ENCODE measurements at regions not wholly inside any gene's neighbourhood (a gene's known extent, or its start where the extent isn't known, plus 50 kb on each side); places are given as distances from the start of the nearest gene placed in this dataset.

GRCh38 chr7:50915621-50916020, 132.9 kb upstream of the GRB10 start:
- TF ChIP-seq CTCF (conservative IDR thresholded peaks at IDR 0.05) = no peak
- Histone ChIP-seq H2BK5ac (ENCODE audit: insufficient read length, low read length) (no peak overlapping the region), H2AK5ac (ENCODE audit: insufficient read length, low read length) (no peak overlapping the region), H3K18ac (ENCODE audit: insufficient read length, low read depth, low read length) (no peak overlapping the region), H4K5ac (ENCODE audit: insufficient read length, low read depth, low read length) (peak overlapping the region; percentile 60), H4K91ac (ENCODE audit: insufficient read length, low read depth, low read length) (no peak overlapping the region), H3K27me3 (ENCODE audit: insufficient read depth, low read length) (no peaks in the 10 kb centered on the region), H3K4ac (ENCODE audit: low read depth, low read length) (no peak overlapping the region), H3K4me2 (ENCODE audit: insufficient read depth, insufficient read length, low read length) (no peak overlapping the region), H4K20me1 (ENCODE audit: control insufficient read depth, insufficient read depth, insufficient read length) (no peaks in the 10 kb centered on the region), H4K8ac (replicated peaks; ENCODE audit: insufficient read length, low read depth, low read length) (no peak overlapping the region), H3K14ac (ENCODE audit: insufficient read depth, low read length) (no peak overlapping the region; the same call in 1 of the 2 replicates), H3K4me1 (ENCODE audit: insufficient read depth, low read length) (no peaks in the 10 kb centered on the region; the same call in 1 of the 2 replicates), H3K27ac (ENCODE audit: insufficient read length, low read depth, low read length) (no peak overlapping the region), H3K56ac (ENCODE audit: insufficient read length, low read depth, low read length) (peak overlapping the region; percentile 50), H2BK20ac (ENCODE audit: low read depth, low read length, poor library complexity, severe bottlenecking) (no peak overlapping the region), H3K9ac (ENCODE audit: extremely low read depth, insufficient read length, low read length) (no peak overlapping the region), H2BK120ac (ENCODE audit: low read depth, low read length, poor library complexity, severe bottlenecking) (no peak overlapping the region), H2BK12ac (ENCODE audit: insufficient read length, low read depth, low read length) (no peak overlapping the region), H3K79me1 (ENCODE audit: insufficient read depth, low read depth, low read length, poor library complexity, severe bottlenecking) (no peaks in the 10 kb centered on the region), H2AFZ (ENCODE audit: low read length) (no peak overlapping the region), H3K23ac (ENCODE audit: insufficient read length, low read depth, low read length) (no peak overlapping the region), H3K9me3 (ENCODE audit: control insufficient read depth, low read depth, low read length) (no peaks in the 10 kb centered on the region), H2BK15ac (ENCODE audit: low read depth, low read length) (no peak overlapping the region), H3K79me2 (ENCODE audit: insufficient read depth, low read length) (no peaks in the 10 kb centered on the region), H3K23me2 (ENCODE audit: insufficient read length, low read depth, low read length, poor library complexity, severe bottlenecking) (no peaks in the 10 kb centered on the region), H3T11ph (ENCODE audit: low read length) (no peak overlapping the region)
- H3K27me3 Mint-ChIP-seq (ENCODE audit: low read depth) = no peaks in the 10 kb centered on the region
- no peaks in the 10 kb centered on the region for H3K9me3 Mint-ChIP-seq
- H3K36me3 Mint-ChIP-seq (ENCODE audit: insufficient read depth in 1 of 3, low read depth in 3 of 3) = peaks cover 0 to 6% (median 0%) of the 10 kb centered on the region in 3 experiments; a peak in 3 of 7 replicates
- peaks cover 2 to 7% of the 10 kb centered on the region in 2 experiments; a peak in 2 of 4 replicates for H3K4me1 Mint-ChIP-seq
- no peak for DNase-seq
- no peak overlapping the region for H3K27ac Mint-ChIP-seq
- no peak overlapping the region for H3K4me3 Mint-ChIP-seq
- no CpG with 5 or more reads among the region's 5 CpGs for WGBS (ENCODE audit: extremely low coverage, insufficient read length, low lambda C conversion rate)

Data from H9 (cell line).